DND-41 (cell line): ENCODE measurements at regions not wholly inside any gene's neighbourhood (a gene's known extent, or its start where the extent isn't known, plus 50 kb on each side); places are given as distances from the start of the nearest gene placed in this dataset.

Experiments used
- ATAC-seq: fragments of 200-7000 bp; cut with Tn5 transposase; 3 replicates; pipeline ENCODE4 v1.9.1; 2021; ENCODE audit warnings: low read depth; ENCODE audit not compliant: insufficient read depth
- DNase-seq: peaks from one replicate; pipeline ENCODE4 v3.0.0-alpha.2; 2020
- H2AFZ ChIP-seq: 2 replicates; pipeline ENCODE4 v1.6.0; 2012; ENCODE audit warnings: low read depth, low read length
- H3K27ac ChIP-seq: 2 replicates; pipeline ENCODE4 v1.5.1; 2012; ENCODE audit warnings: low read length, inconsistent platforms
- H3K27me3 ChIP-seq: fragments of 200-600 bp; sonication (generic); 2 replicates; pipeline ENCODE4 v1.6.0; 2012; ENCODE audit warnings: low read length, mild to moderate bottlenecking, inconsistent platforms; ENCODE audit not compliant: insufficient read depth, poor library complexity
- H3K36me3 ChIP-seq: 2 replicates; pipeline ENCODE4 v1.5.1; 2012; ENCODE audit warnings: low read length, inconsistent platforms; ENCODE audit not compliant: insufficient read depth
- H3K4me1 ChIP-seq: 2 replicates; pipeline ENCODE4 v1.5.1; 2012; ENCODE audit warnings: mild to moderate bottlenecking, low read length; ENCODE audit not compliant: insufficient read depth
- H3K4me2 ChIP-seq: 2 replicates; pipeline ENCODE4 v1.6.0; 2012; ENCODE audit warnings: mild to moderate bottlenecking, moderate library complexity, low read length, inconsistent platforms; ENCODE audit not compliant: insufficient read depth
- H3K4me3 ChIP-seq, 2 experiments: fragments of 200-600 bp in 1 of 2; shearing (Covaris generic) in 1 of 2; 2 replicates each; pipeline ENCODE4 v1.5.1; 2012 to 2016; ENCODE audit warnings: inconsistent platforms in 2 of 2, low read length in 2 of 2, mild to moderate bottlenecking in 2 of 2, low read depth in 1 of 2, moderate library complexity in 1 of 2
- H3K79me2 ChIP-seq: 2 replicates; pipeline ENCODE4 v1.6.0; 2012; ENCODE audit warnings: low read length, inconsistent platforms; ENCODE audit not compliant: insufficient read depth
- H3K9ac ChIP-seq: 2 replicates; pipeline ENCODE4 v1.6.0; 2012; ENCODE audit warnings: low read depth, mild to moderate bottlenecking, inconsistent platforms, low read length, moderate library complexity
- H3K9me3 ChIP-seq: 2 replicates; pipeline ENCODE4 v1.5.1; 2012; ENCODE audit warnings: low read length, moderate library complexity, mild to moderate bottlenecking, inconsistent platforms; ENCODE audit not compliant: insufficient read depth, severe bottlenecking
- H4K20me1 ChIP-seq: 2 replicates; pipeline ENCODE4 v1.6.0; 2012; ENCODE audit warnings: low read length; ENCODE audit not compliant: insufficient read depth
- EZH2 ChIP-seq: IDR thresholded peaks from 3 replicates; pipeline ENCODE4 v1.6.1; 2012; ENCODE audit warnings: borderline replicate concordance, low read depth, mild to moderate bottlenecking, moderate library complexity, low read length, inconsistent platforms; ENCODE audit not compliant: severe bottlenecking
- TF ChIP-seq, protein P1 (sequence below): IDR thresholded peaks from 2 replicates; pipeline ENCODE4 v1.5.1; 2012; ENCODE audit warnings: borderline replicate concordance, low read length, moderate library complexity, mild to moderate bottlenecking; ENCODE audit not compliant: poor library complexity, severe bottlenecking; ENCODE audit errors: extremely low read depth

DNA sequence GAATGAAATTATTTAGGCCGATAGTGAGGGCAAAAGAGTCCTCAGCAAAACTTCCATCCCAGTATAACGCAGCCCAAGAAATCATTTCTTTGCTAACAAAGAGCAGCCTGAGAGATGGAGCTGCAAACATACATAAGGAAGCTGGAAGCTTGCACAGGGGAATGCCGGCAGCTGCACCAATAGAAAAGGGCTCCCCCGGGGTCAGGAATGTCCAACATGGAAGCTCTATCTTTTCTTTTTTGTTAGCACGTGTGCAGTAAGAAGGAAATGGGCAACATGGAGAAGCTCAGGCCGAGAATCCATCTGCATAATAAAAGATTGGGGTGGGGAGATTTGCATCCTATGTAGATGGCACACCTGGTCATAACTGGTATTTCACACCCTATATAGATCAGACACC is 1363.5 kb upstream of the PCDH20 start:
- H4K20me1 ChIP-seq, result no peaks in the 10 kb centered on the region
- H3K36me3 ChIP-seq, result no peaks in the 10 kb centered on the region
- H3K4me1 ChIP-seq, result no peaks in the 10 kb centered on the region
- H3K4me2 ChIP-seq, result no peak overlapping the region
- H3K4me3 ChIP-seq, result no peak overlapping the region
- TF ChIP-seq, protein P1, sequence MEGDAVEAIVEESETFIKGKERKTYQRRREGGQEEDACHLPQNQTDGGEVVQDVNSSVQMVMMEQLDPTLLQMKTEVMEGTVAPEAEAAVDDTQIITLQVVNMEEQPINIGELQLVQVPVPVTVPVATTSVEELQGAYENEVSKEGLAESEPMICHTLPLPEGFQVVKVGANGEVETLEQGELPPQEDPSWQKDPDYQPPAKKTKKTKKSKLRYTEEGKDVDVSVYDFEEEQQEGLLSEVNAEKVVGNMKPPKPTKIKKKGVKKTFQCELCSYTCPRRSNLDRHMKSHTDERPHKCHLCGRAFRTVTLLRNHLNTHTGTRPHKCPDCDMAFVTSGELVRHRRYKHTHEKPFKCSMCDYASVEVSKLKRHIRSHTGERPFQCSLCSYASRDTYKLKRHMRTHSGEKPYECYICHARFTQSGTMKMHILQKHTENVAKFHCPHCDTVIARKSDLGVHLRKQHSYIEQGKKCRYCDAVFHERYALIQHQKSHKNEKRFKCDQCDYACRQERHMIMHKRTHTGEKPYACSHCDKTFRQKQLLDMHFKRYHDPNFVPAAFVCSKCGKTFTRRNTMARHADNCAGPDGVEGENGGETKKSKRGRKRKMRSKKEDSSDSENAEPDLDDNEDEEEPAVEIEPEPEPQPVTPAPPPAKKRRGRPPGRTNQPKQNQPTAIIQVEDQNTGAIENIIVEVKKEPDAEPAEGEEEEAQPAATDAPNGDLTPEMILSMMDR, result no peak
- no peak for TF ChIP-seq EZH2
- no peak overlapping the region for H3K27ac ChIP-seq
- no peaks in the 10 kb centered on the region for H3K79me2 ChIP-seq
- H3K9me3 ChIP-seq, result no peaks in the 10 kb centered on the region
- no peaks in the 10 kb centered on the region for H3K27me3 ChIP-seq
- ATAC-seq (no peak), DNase-seq (no peak)
- no peak overlapping the region for H3K9ac ChIP-seq
- no peak overlapping the region for H2AFZ ChIP-seq

DNA sequence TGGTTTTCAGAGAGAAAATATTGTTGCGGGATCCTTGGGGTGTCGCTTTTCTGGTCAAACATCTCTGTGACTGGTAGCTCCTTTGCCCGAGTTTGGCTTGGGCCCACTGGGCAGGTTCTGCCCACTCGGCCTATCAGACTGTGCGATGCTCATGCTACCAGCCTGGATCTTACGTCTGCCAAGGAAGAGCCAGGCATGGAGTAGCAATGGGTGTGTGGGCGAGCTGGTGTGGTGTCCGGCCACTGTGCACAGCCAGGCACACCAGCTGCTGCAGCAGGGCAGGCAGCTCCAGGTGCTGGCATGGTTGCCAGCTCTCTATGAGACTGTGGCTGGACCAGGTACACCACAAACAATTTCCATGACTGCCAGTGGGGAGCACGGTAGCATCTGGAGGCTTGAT is 1351.8 kb upstream of the PCDH20 start:
- Histone ChIP-seq H3K9me3 (no peaks in the 10 kb centered on the region), H3K27me3 (no peaks in the 10 kb centered on the region), H3K9ac (no peak overlapping the region), H2AFZ (no peak overlapping the region), H3K4me3 (no peak overlapping the region), H4K20me1 (no peaks in the 10 kb centered on the region), H3K36me3 (no peaks in the 10 kb centered on the region), H3K27ac (no peak overlapping the region), H3K4me1 (no peaks in the 10 kb centered on the region), H3K4me2 (no peak overlapping the region), H3K79me2 (no peaks in the 10 kb centered on the region)
- ATAC-seq (peak; percentile 55; the same call in 2 of the 3 replicates), DNase-seq (no peak)
- TF ChIP-seq, protein P1, result no peak
- TF ChIP-seq EZH2, result no peak

DNA sequence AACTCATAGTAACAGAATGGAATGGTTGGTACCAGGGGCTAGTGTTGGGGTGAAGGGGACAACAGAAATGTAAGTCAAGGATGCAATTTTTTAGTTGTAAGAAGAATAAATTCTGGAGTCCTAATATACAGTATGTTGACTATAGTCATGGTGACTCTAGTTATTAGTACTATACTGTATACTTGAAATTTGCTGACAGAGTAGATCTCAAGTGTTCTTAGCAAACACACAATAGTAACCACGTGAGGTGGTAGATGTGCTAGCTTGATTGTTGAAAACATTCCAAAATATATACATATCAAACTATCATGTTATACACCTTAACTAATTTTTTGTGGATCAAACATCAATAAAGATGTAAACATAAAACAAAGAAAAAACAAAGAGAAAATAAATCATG is 1345.1 kb upstream of the PCDH20 start:
- no peak for TF ChIP-seq EZH2
- TF ChIP-seq, protein P1, result no peak
- Histone ChIP-seq H2AFZ (no peak overlapping the region), H3K4me2 (no peak overlapping the region), H3K9me3 (no peaks in the 10 kb centered on the region), H3K79me2 (no peaks in the 10 kb centered on the region), H4K20me1 (no peaks in the 10 kb centered on the region), H3K27ac (no peak overlapping the region), H3K9ac (no peak overlapping the region), H3K4me3 (no peak overlapping the region), H3K36me3 (no peaks in the 10 kb centered on the region), H3K27me3 (no peaks in the 10 kb centered on the region), H3K4me1 (no peaks in the 10 kb centered on the region)
- ATAC-seq, result no peak
- no peak for DNase-seq

DNA sequence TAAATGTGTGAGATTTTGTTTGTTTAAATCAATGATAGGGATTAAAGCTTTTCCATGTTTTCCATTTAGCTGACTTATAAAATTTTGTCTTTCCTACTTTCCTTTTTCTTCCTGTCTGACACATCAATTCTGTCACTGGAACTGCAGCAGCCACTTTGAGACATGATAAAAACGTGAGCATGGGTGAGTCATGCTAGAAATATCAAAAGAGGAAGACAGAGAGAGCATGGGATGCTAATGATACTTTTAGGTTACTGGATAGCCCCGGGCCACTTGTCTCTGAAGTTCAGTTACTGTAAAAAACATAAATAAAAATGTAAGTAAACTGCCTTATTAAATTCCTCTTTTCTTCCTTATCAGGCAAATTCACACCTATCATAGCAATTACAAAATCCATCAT is 1332.0 kb upstream of the PCDH20 start:
- Histone ChIP-seq H4K20me1 (no peaks in the 10 kb centered on the region), H3K27ac (no peak overlapping the region)
- no peak for DNase-seq

More for the DNA sequence above, 1332.0 kb upstream of the PCDH20 start:
- Histone ChIP-seq H3K4me2 (no peak overlapping the region), H3K4me1 (no peaks in the 10 kb centered on the region), H3K27me3 (no peaks in the 10 kb centered on the region), H3K79me2 (no peaks in the 10 kb centered on the region), H3K9ac (no peak overlapping the region), H3K36me3 (no peaks in the 10 kb centered on the region), H3K4me3 (no peak overlapping the region), H2AFZ (no peak overlapping the region), H3K9me3 (no peaks in the 10 kb centered on the region)
- no peak for TF ChIP-seq EZH2
- TF ChIP-seq, protein P1, result no peak
- ATAC-seq, result no peak
